ENCODE measurements at regions not wholly inside any gene's neighbourhood (a gene's known extent, or its start where the extent isn't known, plus 50 kb on each side); places are given as distances from the start of the nearest gene placed in this dataset.
"Not testable (repeated sequence)": the region's sequence is repeated elsewhere in the genome, so short reads cannot be mapped to it uniquely, and the experiment has no call there.

GRCh38 chr9:65430221-65430620 lies 145.2 kb upstream of the FOXD4L5 start:
- H3K9me3 ChIP-seq (replicated peaks; ENCODE audit: insufficient read depth, low read length), result no peaks in the 10 kb centered on the region
- no peak overlapping the region for H3K27ac ChIP-seq (ENCODE audit: low read length)
- no peaks in the 10 kb centered on the region for H3K79me2 ChIP-seq (ENCODE audit: low read length)
- no peaks in the 10 kb centered on the region for H3K36me3 ChIP-seq (replicated peaks; ENCODE audit: insufficient read depth, low read length)
- DNase-seq, result no peak
- H4K20me1 ChIP-seq (ENCODE audit: insufficient read depth, low read length), result no peaks in the 10 kb centered on the region
- H3K4me3 ChIP-seq (ENCODE audit: low read length), result no peak overlapping the region
- no peaks in the 10 kb centered on the region for H3F3A ChIP-seq (ENCODE audit: insufficient read depth, low read length)
- H2AFZ ChIP-seq (ENCODE audit: low read length), result no peak overlapping the region
- H3K4me2 ChIP-seq (ENCODE audit: low read depth, low read length), result no peak overlapping the region
- H3K4me1 ChIP-seq (ENCODE audit: low read length), result no peaks in the 10 kb centered on the region
- no peaks in the 10 kb centered on the region for H3K9me2 ChIP-seq (replicated peaks; ENCODE audit: insufficient read depth, low read length)
- TF ChIP-seq CTCF (IDR thresholded peaks at IDR 0.05; ENCODE audit: low read length), result no peak
- no peaks in the 10 kb centered on the region for H3K27me3 ChIP-seq (replicated peaks; ENCODE audit: insufficient read depth, low read length)
- no peak overlapping the region for H3K9ac ChIP-seq (ENCODE audit: low read length)

- not testable (repeated sequence) for H3K4me3 ChIP-seq (ENCODE audit: low read length); H3K27ac ChIP-seq (ENCODE audit: low read length); H3K4me1 ChIP-seq (ENCODE audit: low read length); H2AFZ ChIP-seq (ENCODE audit: low read length); H3K9me2 ChIP-seq (replicated peaks; ENCODE audit: insufficient read depth, low read length); H3F3A ChIP-seq (ENCODE audit: insufficient read depth, low read length); H3K4me2 ChIP-seq (ENCODE audit: low read depth, low read length); H3K79me2 ChIP-seq (ENCODE audit: low read length); DNase-seq; H3K27me3 ChIP-seq (replicated peaks; ENCODE audit: insufficient read depth, low read length); H4K20me1 ChIP-seq (ENCODE audit: insufficient read depth, low read length); H3K36me3 ChIP-seq (replicated peaks; ENCODE audit: insufficient read depth, low read length); H3K9me3 ChIP-seq (replicated peaks; ENCODE audit: insufficient read depth, low read length); H3K9ac ChIP-seq (ENCODE audit: low read length)
Measured at GRCh38 chr9:65427361-65427760, 142.4 kb upstream of the FOXD4L5 start.

GRCh38 chr9:65426813-65427212 lies 141.8 kb upstream of the FOXD4L5 start:
- H3K4me1 ChIP-seq (ENCODE audit: low read length); H3K9me2 ChIP-seq (replicated peaks; ENCODE audit: insufficient read depth, low read length); H3K9me3 ChIP-seq (replicated peaks; ENCODE audit: insufficient read depth, low read length); H3K27ac ChIP-seq (ENCODE audit: low read length); H4K20me1 ChIP-seq (ENCODE audit: insufficient read depth, low read length); H3K9ac ChIP-seq (ENCODE audit: low read length); DNase-seq; H3F3A ChIP-seq (ENCODE audit: insufficient read depth, low read length); H3K36me3 ChIP-seq (replicated peaks; ENCODE audit: insufficient read depth, low read length); H3K27me3 ChIP-seq (replicated peaks; ENCODE audit: insufficient read depth, low read length); H3K4me3 ChIP-seq (ENCODE audit: low read length); H3K79me2 ChIP-seq (ENCODE audit: low read length); H3K4me2 ChIP-seq (ENCODE audit: low read depth, low read length); H2AFZ ChIP-seq (ENCODE audit: low read length): not testable (repeated sequence)

- Histone ChIP-seq H3K9me3 (replicated peaks; ENCODE audit: insufficient read depth, low read length) (no peaks in the 10 kb centered on the region), H3K9ac (ENCODE audit: low read length) (no peak overlapping the region), H3K4me2 (ENCODE audit: low read depth, low read length) (no peak overlapping the region), H3F3A (ENCODE audit: insufficient read depth, low read length) (no peaks in the 10 kb centered on the region), H3K4me1 (ENCODE audit: low read length) (no peaks in the 10 kb centered on the region), H3K27me3 (replicated peaks; ENCODE audit: insufficient read depth, low read length) (no peaks in the 10 kb centered on the region), H3K27ac (ENCODE audit: low read length) (no peak overlapping the region), H3K79me2 (ENCODE audit: low read length) (no peaks in the 10 kb centered on the region), H2AFZ (ENCODE audit: low read length) (no peak overlapping the region), H3K4me3 (ENCODE audit: low read length) (no peak overlapping the region), H4K20me1 (ENCODE audit: insufficient read depth, low read length) (no peaks in the 10 kb centered on the region), H3K36me3 (replicated peaks; ENCODE audit: insufficient read depth, low read length) (no peaks in the 10 kb centered on the region), H3K9me2 (replicated peaks; ENCODE audit: insufficient read depth, low read length) (no peaks in the 10 kb centered on the region)
- TF ChIP-seq EZH2 (optimal IDR thresholded peaks at IDR 0.05; ENCODE audit: low read depth, low read length) (no peak), EZH2phosphoT487 (IDR thresholded peaks at IDR 0.05; ENCODE audit: low read length) (no peak), CTCF (IDR thresholded peaks at IDR 0.05; ENCODE audit: low read length) (no peak)
- no peak for DNase-seq
Measured at GRCh38 chr9:65426231-65426630, 141.2 kb upstream of the FOXD4L5 start.

GRCh38 chr9:65425183-65425582 lies 140.2 kb upstream of the FOXD4L5 start:
- H3K9me3 ChIP-seq (replicated peaks; ENCODE audit: insufficient read depth, low read length); H2AFZ ChIP-seq (ENCODE audit: low read length); H3K4me1 ChIP-seq (ENCODE audit: low read length); H3K27ac ChIP-seq (ENCODE audit: low read length); DNase-seq; H4K20me1 ChIP-seq (ENCODE audit: insufficient read depth, low read length); H3K27me3 ChIP-seq (replicated peaks; ENCODE audit: insufficient read depth, low read length); H3K9me2 ChIP-seq (replicated peaks; ENCODE audit: insufficient read depth, low read length); H3F3A ChIP-seq (ENCODE audit: insufficient read depth, low read length); H3K4me3 ChIP-seq (ENCODE audit: low read length); H3K79me2 ChIP-seq (ENCODE audit: low read length); H3K4me2 ChIP-seq (ENCODE audit: low read depth, low read length); H3K9ac ChIP-seq (ENCODE audit: low read length); H3K36me3 ChIP-seq (replicated peaks; ENCODE audit: insufficient read depth, low read length): not testable (repeated sequence)

GRCh38 chr9:65424437-65424984 lies 139.5 kb upstream of the FOXD4L5 start:
- H3K4me2 ChIP-seq (ENCODE audit: low read depth, low read length); H3K4me1 ChIP-seq (ENCODE audit: low read length); H3F3A ChIP-seq (ENCODE audit: insufficient read depth, low read length); H3K9me3 ChIP-seq (replicated peaks; ENCODE audit: insufficient read depth, low read length); H2AFZ ChIP-seq (ENCODE audit: low read length); H3K27ac ChIP-seq (ENCODE audit: low read length); H4K20me1 ChIP-seq (ENCODE audit: insufficient read depth, low read length); H3K9ac ChIP-seq (ENCODE audit: low read length); DNase-seq; H3K27me3 ChIP-seq (replicated peaks; ENCODE audit: insufficient read depth, low read length); H3K9me2 ChIP-seq (replicated peaks; ENCODE audit: insufficient read depth, low read length); H3K36me3 ChIP-seq (replicated peaks; ENCODE audit: insufficient read depth, low read length); H3K79me2 ChIP-seq (ENCODE audit: low read length); H3K4me3 ChIP-seq (ENCODE audit: low read length): not testable (repeated sequence)

Data from MM.1S (cell line).